Body of pancreas (tissue), 4 donors: ENCODE measurements at regions not wholly inside any gene's neighbourhood (a gene's known extent, or its start where the extent isn't known, plus 50 kb on each side); places are given as distances from the start of the nearest gene placed in this dataset.

Source experiments
- CTCF ChIP-seq, 7 experiments: fragments of 450-650 bp in 4 of 7; fragments of 200-600 bp in 3 of 7; sonication (generic) in 3 of 7; IDR thresholded peaks; one replicate each; pipeline ENCODE4 v1.5.1; 2016 to 2019; ENCODE audit warnings: antibody characterized with exemption in 7 of 7
- POLR2A ChIP-seq, 3 donors: fragments of 450-650 bp; IDR thresholded peaks; one replicate each; pipeline ENCODE4 v1.6.1; 2016; ENCODE audit warnings: antibody characterized with exemption in 3 of 3, mild to moderate bottlenecking in 2 of 3

GRCh38 chr4:136562834-136563233, 969.5 kb downstream of the PCDH18 start:
- TF ChIP-seq CTCF (IDR thresholded peaks at IDR 0.05) (no peak), POLR2A (IDR thresholded peaks at IDR 0.05) (no peak)
